ENCODE measurements at regions not wholly inside any gene's neighbourhood (a gene's known extent, or its start where the extent isn't known, plus 50 kb on each side); places are given as distances from the start of the nearest gene placed in this dataset.
"Not testable (repeated sequence)": the region's sequence is repeated elsewhere in the genome, so short reads cannot be mapped to it uniquely, and the experiment has no call there.

- DNase-seq (ENCODE audit: low spot score): no peak
These were observed 149.4 kb upstream of the CHST15 start for GRCh38 chr10:124242791-124243190.

GRCh38 chr10:124242365-124242764, 149.0 kb upstream of the CHST15 start:
- no peak for DNase-seq (ENCODE audit: low spot score)

GRCh38 chr10:124241510-124241909, 148.1 kb upstream of the CHST15 start:
- not testable (repeated sequence) for DNase-seq (ENCODE audit: low spot score)

- no peak for DNase-seq (ENCODE audit: low spot score)
These were observed 147.5 kb upstream of the CHST15 start for GRCh38 chr10:124240839-124241291.

- no peak for DNase-seq (ENCODE audit: low spot score)
These were observed 146.3 kb upstream of the CHST15 start for GRCh38 chr10:124239696-124240095.

- no peak for DNase-seq (ENCODE audit: low spot score)
These were observed 145.7 kb upstream of the CHST15 start for GRCh38 chr10:124239134-124239533.

GRCh38 chr10:124238367-124238766, 145.0 kb upstream of the CHST15 start:
- no peak for DNase-seq (ENCODE audit: low spot score)

GRCh38 chr10:124237282-124237961, 144.0 kb upstream of the CHST15 start:
- DNase-seq (ENCODE audit: low spot score): no peak

GRCh38 chr10:124236816-124237215, 143.4 kb upstream of the CHST15 start:
- no peak for DNase-seq (ENCODE audit: low spot score)

GRCh38 chr10:124236136-124236535, 142.7 kb upstream of the CHST15 start:
- no peak for DNase-seq (ENCODE audit: low spot score)

- DNase-seq (ENCODE audit: low spot score): no peak
These were observed 141.8 kb upstream of the CHST15 start for GRCh38 chr10:124235232-124235631.

- no peak for DNase-seq (ENCODE audit: low spot score)
These were observed 140.2 kb upstream of the CHST15 start for GRCh38 chr10:124233546-124234138.

- DNase-seq (ENCODE audit: low spot score): no peak
These were observed 139.5 kb upstream of the CHST15 start for GRCh38 chr10:124232686-124233545.

GRCh38 chr10:124231168-124232155, 138.1 kb upstream of the CHST15 start:
- no peak for DNase-seq (ENCODE audit: low spot score)

- DNase-seq (ENCODE audit: low spot score): no peak
These were observed 137.3 kb upstream of the CHST15 start for GRCh38 chr10:124230635-124231167.

- no peak for DNase-seq (ENCODE audit: low spot score)
These were observed 136.7 kb upstream of the CHST15 start for GRCh38 chr10:124229989-124230634.

- DNase-seq (ENCODE audit: low spot score): no peak
These were observed 136.0 kb upstream of the CHST15 start for GRCh38 chr10:124229201-124229988.

GRCh38 chr10:124228471-124228870, 135.1 kb upstream of the CHST15 start:
- DNase-seq (ENCODE audit: low spot score): no peak

- no peak for DNase-seq (ENCODE audit: low spot score)
These were observed 134.6 kb upstream of the CHST15 start for GRCh38 chr10:124227988-124228387.
